Caki2 (cell line): ENCODE measurements at regions not wholly inside any gene's neighbourhood (a gene's known extent, or its start where the extent isn't known, plus 50 kb on each side); places are given as distances from the start of the nearest gene placed in this dataset.

Source experiments
- DNase-seq: peaks from one replicate; pipeline ENCODE4 v3.0.0-alpha.2; 2015; ENCODE audit warnings: low read depth
- in situ Hi-C: cut with HindIII; loops from 2 replicates; pipeline ENCODE4 v1.10.0; 2016; ENCODE audit warnings: low sequenced_read_pairs, low pct_unique_long_range_greater_than_20kb, mixed read lengths

DNA sequence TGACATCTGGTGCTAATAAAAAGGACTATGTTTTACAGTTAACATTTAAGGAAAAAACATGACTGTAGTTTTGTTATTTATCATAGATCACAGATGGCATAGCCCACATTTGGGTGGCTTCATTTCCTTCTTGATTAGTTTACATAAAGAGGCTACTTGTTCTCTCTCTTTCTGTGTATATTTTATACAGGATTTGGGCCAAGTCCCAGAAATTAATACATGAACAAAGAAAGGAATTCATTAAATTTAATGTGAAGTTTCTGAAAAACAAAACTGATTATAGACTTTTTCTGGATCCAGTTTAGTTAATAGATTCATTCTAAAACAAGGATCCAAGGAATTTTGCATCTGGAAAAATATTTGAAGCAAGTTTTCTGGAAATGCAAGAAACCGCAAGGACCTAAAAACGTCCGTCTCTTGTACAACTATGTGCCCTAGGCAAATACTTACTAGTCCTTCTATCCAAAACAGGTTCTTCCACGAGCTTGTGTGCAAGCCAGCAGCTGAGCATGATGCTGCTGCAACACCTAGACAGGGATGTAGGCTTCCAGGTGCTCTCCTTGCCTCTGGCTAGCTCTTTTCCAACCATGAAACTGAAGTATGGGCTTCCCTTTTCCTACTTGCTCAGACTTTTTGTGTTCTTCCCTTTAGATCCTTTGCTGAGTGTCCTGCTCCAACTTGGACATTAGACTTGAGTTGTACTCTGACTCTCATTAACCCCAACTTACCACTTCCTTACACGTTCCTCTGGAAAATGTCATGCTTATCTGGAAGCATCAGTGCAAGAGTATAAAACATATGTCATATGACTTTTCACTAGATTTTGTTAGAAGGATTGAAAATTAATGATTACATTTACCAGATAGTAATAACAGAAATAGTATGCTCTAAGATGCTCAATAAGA is 161.5 kb upstream of the STARD13 start:
- DNase-seq = no peak
- in situ Hi-C loops = no loop called here

- in situ Hi-C loops = no loop called here
- DNase-seq = no peak
These were observed 163.3 kb upstream of the STARD13 start for GRCh38 chr13:33448889-33449288.

GRCh38 chr13:33450956-33451709 is 165.6 kb upstream of the STARD13 start:
- in situ Hi-C loops = no loop called here
- DNase-seq = no peak

- no peak for DNase-seq
- in situ Hi-C loops = no loop called here
These were observed 167.4 kb upstream of the STARD13 start for GRCh38 chr13:33452873-33453517.

DNA sequence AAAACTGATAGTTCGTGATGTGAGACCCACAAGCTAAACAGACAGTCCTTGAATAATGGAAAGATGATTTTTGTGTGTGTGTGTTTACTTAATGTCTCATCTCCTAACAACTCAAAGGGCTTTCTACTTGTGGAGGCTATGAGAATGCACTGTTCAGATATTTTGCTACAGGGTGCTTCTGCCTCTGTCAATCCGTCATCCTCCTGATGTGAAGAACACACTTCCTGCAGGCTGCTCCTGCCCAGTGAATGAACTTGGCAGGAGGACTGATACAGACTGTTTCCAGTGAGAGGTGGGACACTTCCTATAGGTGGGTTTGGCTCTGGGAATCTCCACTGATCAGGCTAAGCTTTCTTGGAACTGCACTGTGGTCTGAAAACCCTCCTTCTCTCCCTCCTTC is 168.4 kb upstream of the STARD13 start:
- in situ Hi-C loops = no loop called here
- no peak for DNase-seq

DNA sequence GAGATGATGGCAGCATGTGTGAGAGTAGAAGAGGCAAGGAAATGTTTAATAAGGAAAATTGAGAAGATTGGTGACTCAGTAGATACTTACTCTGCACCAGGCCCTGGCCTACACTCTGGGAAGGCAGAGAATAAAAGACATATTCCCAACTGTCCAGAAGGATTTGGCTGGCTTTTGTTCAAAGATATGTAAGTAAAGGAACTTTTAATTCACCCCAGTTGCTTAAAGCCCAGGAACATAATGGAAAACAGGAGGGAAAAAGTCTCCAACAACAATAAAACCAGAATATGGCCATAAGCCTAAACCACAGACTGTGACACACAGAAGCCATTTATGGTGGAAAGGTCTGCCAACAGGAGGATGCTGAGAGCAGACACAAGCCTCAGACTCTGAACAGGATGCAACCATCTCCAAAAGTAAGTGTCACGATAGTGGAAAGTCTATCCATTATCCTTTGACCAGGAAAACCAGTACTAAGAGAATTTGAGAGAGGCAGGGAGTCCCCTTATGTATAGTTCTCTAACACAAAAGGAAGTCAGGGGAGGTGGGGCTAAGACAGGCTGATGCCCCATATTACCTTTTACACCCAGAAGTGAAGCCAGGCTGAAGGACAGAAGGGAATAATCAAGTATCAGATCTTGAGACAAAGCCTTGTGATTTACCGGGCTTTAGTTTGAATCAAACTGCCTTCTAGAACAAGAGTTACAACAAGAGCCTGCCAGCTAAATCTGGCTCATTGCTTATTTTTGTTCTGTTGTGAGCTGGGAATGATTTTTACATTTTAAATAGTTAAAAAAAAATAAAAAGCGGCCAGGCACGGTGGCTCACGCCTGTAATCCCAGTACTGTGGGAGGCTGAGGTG is 169.5 kb upstream of the STARD13 start:
- in situ Hi-C loops = no loop called here
- DNase-seq = no peak

DNA sequence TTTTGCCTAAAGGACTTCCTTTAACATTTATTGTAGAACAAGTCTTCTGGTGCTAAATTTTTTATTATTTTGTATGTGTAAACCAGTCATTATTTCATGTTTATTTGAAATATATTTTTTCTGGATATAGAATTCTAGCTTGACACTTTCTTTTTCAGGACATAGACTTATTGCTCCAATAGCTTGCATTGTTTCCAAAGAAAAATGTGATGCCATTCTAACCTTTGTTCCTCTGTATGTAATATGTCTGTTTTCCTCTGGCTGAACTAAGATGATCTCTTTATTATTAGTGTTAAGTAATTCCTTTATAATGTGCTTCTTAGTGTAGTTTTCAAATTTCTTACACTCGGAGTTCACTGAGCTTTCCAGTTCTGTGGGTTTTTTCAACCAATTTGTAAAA is 174.1 kb upstream of the STARD13 start:
- in situ Hi-C loops = no loop called here
- no peak for DNase-seq

DNA sequence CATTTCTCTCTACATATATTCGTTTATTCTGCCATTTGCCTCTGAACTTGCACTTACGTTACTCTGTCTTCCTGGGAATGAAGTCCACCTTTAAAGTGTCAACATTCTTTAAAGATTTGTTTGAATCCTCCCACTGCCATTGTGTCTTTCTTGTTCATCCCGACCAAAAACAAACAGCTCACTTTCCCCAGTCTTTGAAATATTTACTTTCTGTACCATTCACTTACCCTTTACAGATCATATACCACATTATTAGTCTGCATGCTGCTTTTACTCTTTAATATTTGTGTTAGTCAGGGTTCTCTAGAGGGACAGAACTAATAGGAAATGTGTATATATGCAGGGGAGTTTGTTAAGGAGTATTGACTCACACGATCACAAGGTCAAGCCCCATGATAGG is 176.6 kb upstream of the STARD13 start:
- no peak for DNase-seq
- in situ Hi-C loops = no loop called here

DNA sequence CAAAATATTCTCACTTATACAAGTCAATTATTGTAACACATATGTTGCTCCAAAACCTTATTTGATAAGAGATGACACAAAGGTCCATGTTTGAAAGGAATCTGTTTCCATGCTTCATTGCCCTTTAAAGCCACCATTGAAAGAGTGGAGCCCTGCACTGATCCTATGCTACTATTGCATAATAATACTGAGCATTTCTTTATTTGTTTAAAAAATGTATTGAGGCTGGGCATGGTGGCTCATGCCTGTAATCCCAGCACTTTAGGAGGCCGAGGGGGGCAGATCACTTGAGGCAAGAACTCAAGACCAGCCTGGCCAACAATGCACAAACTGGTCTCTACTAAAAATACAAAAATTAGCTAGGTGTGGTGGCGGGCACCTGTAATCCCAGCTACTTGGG is 178.8 kb upstream of the STARD13 start:
- DNase-seq = no peak
- in situ Hi-C loops = no loop called here

GRCh38 chr13:33466262-33466661 is 180.7 kb upstream of the STARD13 start:
- in situ Hi-C loops = no loop called here
- DNase-seq = no peak

DNA sequence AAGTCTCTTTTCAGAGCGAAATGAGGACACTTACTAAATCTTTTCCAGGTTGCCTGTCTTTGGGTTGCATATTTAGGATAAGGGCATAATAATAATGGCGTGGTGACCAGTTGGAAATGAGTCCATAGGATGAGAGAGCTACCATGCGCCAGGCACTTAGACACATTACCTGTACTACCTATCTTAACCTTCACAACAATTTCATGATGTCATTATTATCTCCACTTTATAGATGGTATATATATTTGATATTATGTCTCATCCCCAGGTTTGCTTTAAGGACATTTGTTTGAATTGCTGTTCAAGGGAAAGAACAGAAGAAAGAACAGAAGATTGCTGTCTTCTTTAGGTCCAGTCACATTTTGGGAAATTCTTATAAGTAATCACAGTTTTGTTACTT is 182.0 kb upstream of the STARD13 start:
- in situ Hi-C loops = no loop called here
- DNase-seq = no peak

DNA sequence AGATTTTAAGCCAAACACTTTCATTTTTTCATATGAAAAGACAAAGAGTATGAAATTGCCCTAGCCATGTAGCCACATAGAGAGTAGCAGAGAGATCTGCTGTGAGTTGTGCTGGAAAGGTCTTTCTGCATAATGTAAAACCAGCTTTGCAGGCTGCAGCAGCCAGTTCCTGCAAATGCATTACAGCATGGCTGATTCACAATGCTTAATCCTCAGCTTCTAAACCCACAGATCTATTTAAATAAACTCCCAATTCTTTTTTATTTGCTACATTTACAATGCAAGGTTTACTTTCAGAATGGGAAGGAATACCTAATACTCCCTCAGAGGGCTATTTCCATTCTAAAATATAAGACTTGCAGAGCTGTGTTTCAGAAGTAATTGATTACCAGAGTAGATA is 185.6 kb upstream of the STARD13 start:
- in situ Hi-C loops = no loop called here

DNA sequence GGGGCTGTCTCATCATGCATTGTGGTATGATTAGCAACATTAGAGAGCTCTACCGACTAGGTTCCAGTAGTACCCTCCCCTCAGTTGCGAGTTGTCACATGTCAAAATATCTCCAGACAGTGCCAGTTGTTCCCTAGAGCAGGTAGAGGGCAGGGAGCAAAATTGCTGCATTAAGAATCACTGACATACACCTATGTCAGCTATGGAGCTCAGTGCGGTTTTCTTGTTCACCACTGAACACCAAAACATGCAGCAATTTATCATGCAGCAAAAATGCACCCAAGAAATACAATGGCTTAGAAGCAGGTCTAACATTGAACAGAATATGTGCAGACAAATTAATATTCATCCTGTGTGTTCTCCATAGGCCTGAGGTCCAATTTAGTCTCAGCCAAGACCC is 186.9 kb upstream of the STARD13 start:
- DNase-seq = no peak
- in situ Hi-C loops = no loop called here

More for the DNA sequence above, 185.6 kb upstream of the STARD13 start:
- DNase-seq = no peak

GRCh38 chr13:33479105-33479504 is 193.6 kb upstream of the STARD13 start:
- in situ Hi-C loops = no loop called here
- no peak for DNase-seq

DNA sequence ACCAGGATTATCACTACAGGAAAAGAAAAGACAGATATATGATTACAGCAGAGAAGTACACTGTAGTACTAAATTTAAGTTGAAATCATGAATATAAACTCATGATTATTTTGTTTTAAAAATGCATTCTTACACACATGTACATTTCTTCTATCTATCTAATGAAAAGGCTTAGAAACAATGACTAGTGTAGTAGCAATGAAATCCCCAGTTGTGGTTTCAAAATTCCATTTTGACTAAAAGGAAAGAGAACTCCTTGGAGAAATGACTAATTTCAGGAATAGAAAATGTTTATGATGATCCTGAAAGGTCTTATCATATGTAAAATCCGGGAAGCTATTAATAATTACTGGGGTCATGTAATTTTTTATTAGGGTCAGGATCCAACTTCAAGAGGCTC is 195.0 kb upstream of the STARD13 start:
- in situ Hi-C loops = no loop called here
- DNase-seq = no peak

DNA sequence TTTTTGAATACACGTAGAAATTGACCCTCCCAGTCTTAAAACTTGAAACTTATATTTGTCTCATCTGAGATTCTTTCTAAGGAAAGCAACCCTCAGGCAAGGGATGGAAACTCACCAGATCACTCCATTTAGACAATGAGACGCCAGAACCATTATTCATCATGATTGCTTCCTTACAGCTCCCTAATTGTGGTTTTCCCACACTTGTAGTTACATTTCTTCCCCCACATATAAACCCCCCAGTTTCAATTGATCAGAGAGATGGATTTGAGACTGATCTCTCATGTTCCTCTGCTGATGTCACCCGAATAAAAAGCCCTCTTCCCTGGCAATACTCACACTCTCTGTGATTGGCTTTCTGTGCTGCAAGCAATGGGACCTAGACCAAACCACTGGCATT is 197.9 kb upstream of the STARD13 start:
- no peak for DNase-seq
- in situ Hi-C loops = no loop called here

- no peak for DNase-seq
- in situ Hi-C loops = no loop called here
These were observed 199.7 kb upstream of the STARD13 start for GRCh38 chr13:33485247-33485646.

GRCh38 chr13:33487575-33488243 is 202.2 kb upstream of the STARD13 start:
- no peak for DNase-seq
- in situ Hi-C loops = no loop called here
